Activated CD4-positive, alpha-beta T cell treated with anti-CD3 and anti-CD28 coated beads, Interleukin-2, amount 10 ng/mL, durations not matched to agents 24 days and 14 days (primary cell): ENCODE measurements at regions not wholly inside any gene's neighbourhood (a gene's known extent, or its start where the extent isn't known, plus 50 kb on each side); places are given as distances from the start of the nearest gene placed in this dataset.
"Not testable (repeated sequence)": the region's sequence is repeated elsewhere in the genome, so short reads cannot be mapped to it uniquely, and the experiment has no call there.

Source experiments
- DNase-seq: peaks from one replicate; pipeline ENCODE4 v3.0.0; 2022
- H3K27ac Mint-ChIP-seq: one replicate; pipeline ENCODE4 v1.8.0; 2022; ENCODE audit warnings: mild to moderate bottlenecking, mixed read lengths
- H3K27me3 Mint-ChIP-seq: one replicate; pipeline ENCODE4 v1.8.0; 2022; ENCODE audit warnings: mixed read lengths
- H3K36me3 Mint-ChIP-seq: one replicate; pipeline ENCODE4 v1.8.0; 2022; ENCODE audit warnings: low read depth, mild to moderate bottlenecking, mixed read lengths
- H3K4me1 Mint-ChIP-seq: one replicate; pipeline ENCODE4 v1.8.0; 2021; ENCODE audit warnings: mixed read lengths
- H3K4me3 Mint-ChIP-seq: one replicate; pipeline ENCODE4 v1.8.0; 2022; ENCODE audit warnings: mild to moderate bottlenecking, moderate library complexity, mixed read lengths
- H3K9me3 Mint-ChIP-seq: one replicate; pipeline ENCODE4 v1.8.0; 2021; ENCODE audit warnings: mixed read lengths
- intact Hi-C: fragments of 100-400 bp; cut with micrococcal nuclease; formaldehyde crosslinking; loops from one replicate; pipeline ENCODE4 v1.15.1; 2023

GRCh38 chr12:83260126-83260525 is 573.4 kb downstream of the TMTC2 start:
- H3K4me3 Mint-ChIP-seq, DNase-seq, intact Hi-C loops, H3K27me3 Mint-ChIP-seq, H3K9me3 Mint-ChIP-seq, H3K4me1 Mint-ChIP-seq, H3K36me3 Mint-ChIP-seq, H3K27ac Mint-ChIP-seq: not testable (repeated sequence)

GRCh38 chr12:83257726-83258125 is 571.0 kb downstream of the TMTC2 start:
- H3K27ac Mint-ChIP-seq = no peak overlapping the region
- intact Hi-C loops = no loop called here
- no peak for DNase-seq
- H3K27me3 Mint-ChIP-seq = no peaks in the 10 kb centered on the region
- H3K9me3 Mint-ChIP-seq = no peaks in the 10 kb centered on the region
- H3K4me3 Mint-ChIP-seq = no peak overlapping the region
- H3K4me1 Mint-ChIP-seq = no peaks in the 10 kb centered on the region
- H3K36me3 Mint-ChIP-seq = no peaks in the 10 kb centered on the region

GRCh38 chr12:83256562-83256961 is 569.9 kb downstream of the TMTC2 start:
- no peaks in the 10 kb centered on the region for H3K4me1 Mint-ChIP-seq
- no peak overlapping the region for H3K27ac Mint-ChIP-seq
- no peak for DNase-seq
- intact Hi-C loops = no loop called here
- H3K9me3 Mint-ChIP-seq = no peaks in the 10 kb centered on the region
- no peak overlapping the region for H3K4me3 Mint-ChIP-seq
- no peaks in the 10 kb centered on the region for H3K36me3 Mint-ChIP-seq
- no peaks in the 10 kb centered on the region for H3K27me3 Mint-ChIP-seq

GRCh38 chr12:83250866-83251265 is 564.2 kb downstream of the TMTC2 start:
- H3K36me3 Mint-ChIP-seq = no peaks in the 10 kb centered on the region
- DNase-seq = no peak
- no peaks in the 10 kb centered on the region for H3K4me1 Mint-ChIP-seq
- peaks cover 4% of the 10 kb centered on the region for H3K9me3 Mint-ChIP-seq
- H3K27ac Mint-ChIP-seq = no peak overlapping the region
- H3K27me3 Mint-ChIP-seq = no peaks in the 10 kb centered on the region
- intact Hi-C loops = no loop called here
- H3K4me3 Mint-ChIP-seq = no peak overlapping the region

- H3K9me3 Mint-ChIP-seq = peaks cover 4% of the 10 kb centered on the region
- no peaks in the 10 kb centered on the region for H3K27me3 Mint-ChIP-seq
- intact Hi-C loops = no loop called here
- H3K36me3 Mint-ChIP-seq = no peaks in the 10 kb centered on the region
- no peak overlapping the region for H3K4me3 Mint-ChIP-seq
- no peak for DNase-seq
- H3K27ac Mint-ChIP-seq = no peak overlapping the region
- H3K4me1 Mint-ChIP-seq = no peaks in the 10 kb centered on the region
Observed at GRCh38 chr12:83245156-83245555, 558.5 kb downstream of the TMTC2 start.

- no peak overlapping the region for H3K27ac Mint-ChIP-seq
- peaks cover 4% of the 10 kb centered on the region for H3K9me3 Mint-ChIP-seq
- H3K4me3 Mint-ChIP-seq = no peak overlapping the region
- no peaks in the 10 kb centered on the region for H3K36me3 Mint-ChIP-seq
- no peaks in the 10 kb centered on the region for H3K27me3 Mint-ChIP-seq
- no peak for DNase-seq
- intact Hi-C loops = no loop called here
- H3K4me1 Mint-ChIP-seq = no peaks in the 10 kb centered on the region
Observed at GRCh38 chr12:83244001-83244400, 557.3 kb downstream of the TMTC2 start.

GRCh38 chr12:83233987-83234386 is 547.3 kb downstream of the TMTC2 start:
- H3K27me3 Mint-ChIP-seq, H3K9me3 Mint-ChIP-seq, H3K36me3 Mint-ChIP-seq, DNase-seq, H3K4me1 Mint-ChIP-seq, H3K4me3 Mint-ChIP-seq, H3K27ac Mint-ChIP-seq, intact Hi-C loops: not testable (repeated sequence)

- H3K4me1 Mint-ChIP-seq, H3K4me3 Mint-ChIP-seq, H3K9me3 Mint-ChIP-seq, H3K27ac Mint-ChIP-seq, H3K36me3 Mint-ChIP-seq, H3K27me3 Mint-ChIP-seq, intact Hi-C loops, DNase-seq: not testable (repeated sequence)
Observed at GRCh38 chr12:83226960-83227359, 540.3 kb downstream of the TMTC2 start.

- H3K27ac Mint-ChIP-seq = no peak overlapping the region
- intact Hi-C loops = no loop called here
- H3K4me1 Mint-ChIP-seq = no peaks in the 10 kb centered on the region
- no peaks in the 10 kb centered on the region for H3K36me3 Mint-ChIP-seq
- DNase-seq = no peak
- no peak overlapping the region for H3K4me3 Mint-ChIP-seq
- H3K9me3 Mint-ChIP-seq = peaks cover 4% of the 10 kb centered on the region
- no peaks in the 10 kb centered on the region for H3K27me3 Mint-ChIP-seq
Observed at GRCh38 chr12:83225806-83226205, 539.1 kb downstream of the TMTC2 start.

GRCh38 chr12:83224012-83224411 is 537.3 kb downstream of the TMTC2 start:
- no peaks in the 10 kb centered on the region for H3K27me3 Mint-ChIP-seq
- no peak for DNase-seq
- H3K4me3 Mint-ChIP-seq = no peak overlapping the region
- no peaks in the 10 kb centered on the region for H3K4me1 Mint-ChIP-seq
- H3K9me3 Mint-ChIP-seq = peaks cover 4% of the 10 kb centered on the region
- intact Hi-C loops = no loop called here
- H3K36me3 Mint-ChIP-seq = no peaks in the 10 kb centered on the region
- no peak overlapping the region for H3K27ac Mint-ChIP-seq

GRCh38 chr12:83220774-83221173 is 534.1 kb downstream of the TMTC2 start:
- Mint-ChIP-seq H3K4me3 (no peak overlapping the region), H3K9me3 (no peaks in the 10 kb centered on the region), H3K27ac (no peak overlapping the region), H3K36me3 (no peaks in the 10 kb centered on the region), H3K27me3 (no peaks in the 10 kb centered on the region), H3K4me1 (no peaks in the 10 kb centered on the region)
- intact Hi-C loops = no loop called here
- DNase-seq = no peak

- no peak for DNase-seq
- H3K4me3 Mint-ChIP-seq = no peak overlapping the region
- no peak overlapping the region for H3K27ac Mint-ChIP-seq
- H3K27me3 Mint-ChIP-seq = no peaks in the 10 kb centered on the region
- H3K36me3 Mint-ChIP-seq = no peaks in the 10 kb centered on the region
- H3K4me1 Mint-ChIP-seq = no peaks in the 10 kb centered on the region
- no peaks in the 10 kb centered on the region for H3K9me3 Mint-ChIP-seq
- intact Hi-C loops = no loop called here
Observed at GRCh38 chr12:83216230-83216629, 529.5 kb downstream of the TMTC2 start.

- Mint-ChIP-seq H3K4me3 (no peak overlapping the region), H3K27ac (no peak overlapping the region), H3K27me3 (no peaks in the 10 kb centered on the region), H3K36me3 (no peaks in the 10 kb centered on the region), H3K9me3 (no peaks in the 10 kb centered on the region), H3K4me1 (no peaks in the 10 kb centered on the region)
- intact Hi-C loops = no loop called here
- no peak for DNase-seq
Observed at GRCh38 chr12:83214185-83214584, 527.5 kb downstream of the TMTC2 start.

GRCh38 chr12:83210933-83211332 is 524.2 kb downstream of the TMTC2 start:
- Mint-ChIP-seq H3K4me1 (no peaks in the 10 kb centered on the region), H3K9me3 (no peaks in the 10 kb centered on the region), H3K36me3 (no peaks in the 10 kb centered on the region), H3K27ac (no peak overlapping the region), H3K27me3 (no peaks in the 10 kb centered on the region), H3K4me3 (no peak overlapping the region)
- intact Hi-C loops = no loop called here
- no peak for DNase-seq

GRCh38 chr12:83199069-83199468 is 512.4 kb downstream of the TMTC2 start:
- intact Hi-C loops = no loop called here
- Mint-ChIP-seq H3K36me3 (no peaks in the 10 kb centered on the region), H3K4me3 (no peak overlapping the region), H3K27me3 (no peaks in the 10 kb centered on the region), H3K9me3 (no peaks in the 10 kb centered on the region), H3K4me1 (no peaks in the 10 kb centered on the region), H3K27ac (no peak overlapping the region)
- no peak for DNase-seq
